BJ (cell line): ENCODE measurements at regions not wholly inside any gene's neighbourhood (a gene's known extent, or its start where the extent isn't known, plus 50 kb on each side); places are given as distances from the start of the nearest gene placed in this dataset.

ENCODE experiments used
- CTCF ChIA-PET: fragments of 350-600 bp; formaldehyde crosslinking; extraction: SDS; loops from one replicate; lab custom pipeline; 2021; ENCODE audit warnings: antibody characterized with exemption, inconsistent platforms; lab: Yijun Ruan, JAX
- POLR2A ChIA-PET: fragments of 300-600 bp; sonication (Branson Sonifier 250); formaldehyde crosslinking; extraction: SDS; loops from one replicate; lab custom pipeline; 2021; ENCODE audit warnings: antibody characterized with exemption; lab: Charles Lee
- DNase-seq: peaks from one replicate; pipeline ENCODE4 v3.0.0-alpha.2; 2011; ENCODE audit warnings: low read depth
- H3K27me3 ChIP-seq: 2 replicates; pipeline ENCODE4 v1.6.0; 2011; ENCODE audit warnings: low read length; ENCODE audit not compliant: control insufficient read depth, insufficient read depth
- H3K36me3 ChIP-seq: 2 replicates; pipeline ENCODE4 v1.5.1; 2011; ENCODE audit warnings: low read length; ENCODE audit not compliant: control insufficient read depth, insufficient read depth
- H3K4me3 ChIP-seq: 2 replicates; pipeline ENCODE4 v1.5.1; 2011; ENCODE audit warnings: low read depth, mild to moderate bottlenecking, control low read depth, low read length
- CTCF ChIP-seq: IDR thresholded peaks from 2 replicates; pipeline ENCODE4 v1.5.1; 2011; ENCODE audit warnings: low read depth, mild to moderate bottlenecking, control low read depth, inconsistent platforms, low read length, moderate library complexity; ENCODE audit not compliant: insufficient read depth

GRCh38 chr15:69916169-69916785 is 181.4 kb downstream of the TLE3 start:
- TF ChIP-seq CTCF, result no peak
- no peaks in the 10 kb centered on the region for H3K36me3 ChIP-seq
- no peak overlapping the region for H3K4me3 ChIP-seq
- ChIA-PET CTCF (interaction anchor here (1.5 kb wide), 1 partner anchor 13 kb away, joined by 3 read pairs; no protein-coding TSS in a partner anchor), POLR2A (no interaction called here)
- no peak for DNase-seq
- peaks cover 4% of the 10 kb centered on the region for H3K27me3 ChIP-seq

- no peak for TF ChIP-seq CTCF
- no peaks in the 10 kb centered on the region for H3K36me3 ChIP-seq
- POLR2A ChIA-PET, result no interaction called here
- H3K4me3 ChIP-seq, result no peak overlapping the region
- H3K27me3 ChIP-seq, result peaks cover 4% of the 10 kb centered on the region
- CTCF ChIA-PET, result interaction anchor here (1.3 to 1.5 kb wide), 3 partner anchors 11 to 22 kb away, joined by 3 to 5 read pairs (median 3); no protein-coding TSS in a partner anchor
- DNase-seq, result no peak
Observed at GRCh38 chr15:69917056-69917455, 180.7 kb downstream of the TLE3 start.

- no peak for TF ChIP-seq CTCF
- Histone ChIP-seq H3K27me3 (peaks cover 3% of the 10 kb centered on the region), H3K4me3 (no peak overlapping the region), H3K36me3 (no peaks in the 10 kb centered on the region)
- CTCF ChIA-PET, result no interaction called here
- DNase-seq, result no peak
- POLR2A ChIA-PET, result no interaction called here
Observed at GRCh38 chr15:69919816-69920215, 177.9 kb downstream of the TLE3 start.

- no peaks in the 10 kb centered on the region for H3K36me3 ChIP-seq
- CTCF ChIA-PET, result no interaction called here
Observed at GRCh38 chr15:69920221-69920620, 177.5 kb downstream of the TLE3 start.

More at GRCh38 chr15:69920221-69920620, 177.5 kb downstream of the TLE3 start:
- Histone ChIP-seq H3K27me3 (peaks cover 3% of the 10 kb centered on the region), H3K4me3 (no peak overlapping the region)
- DNase-seq, result no peak
- POLR2A ChIA-PET, result no interaction called here
- no peak for TF ChIP-seq CTCF
